IMR-90 (cell line): ENCODE measurements at regions not wholly inside any gene's neighbourhood (a gene's known extent, or its start where the extent isn't known, plus 50 kb on each side); places are given as distances from the start of the nearest gene placed in this dataset.

Experiments used
- ATAC-seq: fragments of 200-7000 bp; cut with Tn5 transposase; 2 replicates; pipeline ENCODE4 v1.9.1; 2020; ENCODE audit warnings: low read depth, mild to moderate bottlenecking, moderate library complexity
- BruUV-seq: library from RNA; stranded (reverse); fragments of 400-500 nt; replicated peaks from 2 replicates; lab custom pipeline; 2021; lab: Mats Ljungman, UMichigan
- CTCF ChIA-PET: fragments of 300-600 bp; formaldehyde crosslinking; extraction: SDS; loops from one replicate; lab custom pipeline; 2021; ENCODE audit warnings: antibody characterized with exemption; lab: Yijun Ruan, JAX
- POLR2A ChIA-PET: fragments of 300-600 bp; sonication (Branson Sonifier 250); formaldehyde crosslinking; loops from one replicate; lab custom pipeline; 2022; ENCODE audit warnings: antibody characterized with exemption; ENCODE audit not compliant: unreplicated experiment; lab: Charles Lee
- DNase-seq: peaks from one replicate; pipeline ENCODE4 v3.0.0; 2013
- H2AFZ ChIP-seq: replicated peaks from 2 replicates; pipeline ENCODE3; 2013; ENCODE audit warnings: low read length, mild to moderate bottlenecking; ENCODE audit not compliant: poor library complexity
- H2AK5ac ChIP-seq: 2 replicates; pipeline ENCODE4 v1.6.1; 2013; ENCODE audit warnings: low read depth, low read length, inconsistent platforms
- H2AK9ac ChIP-seq: replicated peaks from 2 replicates; pipeline ENCODE3; 2013; ENCODE audit warnings: mild to moderate bottlenecking, low read depth, low read length, moderate library complexity; ENCODE audit not compliant: poor library complexity
- H2BK120ac ChIP-seq: 2 replicates; pipeline ENCODE4 v1.6.1; 2013; ENCODE audit warnings: low read depth, low read length, inconsistent platforms
- H2BK15ac ChIP-seq: 3 replicates; pipeline ENCODE4 v1.6.1; 2013; ENCODE audit warnings: low read depth, low read length, inconsistent platforms
- H2BK20ac ChIP-seq: 2 replicates; pipeline ENCODE4 v1.6.1; 2013; ENCODE audit warnings: low read depth, mild to moderate bottlenecking, inconsistent platforms, low read length, moderate library complexity
- H2BK5ac ChIP-seq: 2 replicates; pipeline ENCODE4 v1.6.1; 2013; ENCODE audit warnings: mild to moderate bottlenecking, low read depth, low read length, inconsistent platforms; ENCODE audit not compliant: poor library complexity, severe bottlenecking
- H3K14ac ChIP-seq: replicated peaks from 2 replicates; pipeline ENCODE4 v1.6.1; 2013; ENCODE audit warnings: low read depth, low read length, inconsistent platforms
- H3K18ac ChIP-seq: 2 replicates; pipeline ENCODE4 v1.6.1; 2013; ENCODE audit warnings: low read depth, low read length, control low read depth
- H3K23ac ChIP-seq: 2 replicates; pipeline ENCODE4 v1.6.1; 2013; ENCODE audit warnings: low read depth, low read length, inconsistent platforms
- H3K27ac ChIP-seq: 2 replicates; pipeline ENCODE4 v1.5.1; 2013; ENCODE audit warnings: mild to moderate bottlenecking, control low read depth, low read length; ENCODE audit not compliant: insufficient read depth
- H3K27me3 ChIP-seq: 2 replicates; pipeline ENCODE4 v1.6.1; 2013; ENCODE audit warnings: low read length; ENCODE audit not compliant: control insufficient read depth, insufficient read depth
- H3K36me3 ChIP-seq: 2 replicates; pipeline ENCODE4 v1.6.1; 2013; ENCODE audit warnings: low read length, mixed read lengths; ENCODE audit not compliant: control insufficient read depth, insufficient read depth
- H3K4ac ChIP-seq: 2 replicates; pipeline ENCODE4 v1.6.1; 2013; ENCODE audit warnings: low read depth, low read length, inconsistent platforms
- H3K4me1 ChIP-seq: 2 replicates; pipeline ENCODE4 v1.6.1; 2013; ENCODE audit warnings: low read length, mixed read lengths; ENCODE audit not compliant: control insufficient read depth, insufficient read depth
- H3K4me2 ChIP-seq: 2 replicates; pipeline ENCODE4 v1.6.1; 2013; ENCODE audit warnings: low read depth, mild to moderate bottlenecking, control low read depth, low read length, moderate library complexity
- H3K4me3 ChIP-seq: 2 replicates; pipeline ENCODE4 v1.5.1; 2013; ENCODE audit warnings: low read depth, mild to moderate bottlenecking, control low read depth, low read length, moderate library complexity; ENCODE audit not compliant: insufficient read depth
- H3K56ac ChIP-seq: 2 replicates; pipeline ENCODE4 v1.6.1; 2013; ENCODE audit warnings: low read length, inconsistent platforms; ENCODE audit not compliant: insufficient read depth; ENCODE audit errors: extremely low read depth
- H3K79me1 ChIP-seq, 2 experiments: 2 replicates each; pipeline ENCODE4 v1.6.1; 2013; ENCODE audit warnings: low read length in 2 of 2, inconsistent platforms in 1 of 2, low read depth in 1 of 2
- H3K9ac ChIP-seq: 2 replicates; pipeline ENCODE4 v1.6.1; 2013; ENCODE audit warnings: low read depth, low read length, control low read depth
- H3K9me1 ChIP-seq: 2 replicates; pipeline ENCODE4 v1.6.1; 2013; ENCODE audit warnings: low read length, inconsistent platforms; ENCODE audit not compliant: insufficient read depth
- H3K9me3 ChIP-seq: 2 replicates; pipeline ENCODE4 v1.6.1; 2013; ENCODE audit warnings: low read length; ENCODE audit not compliant: control insufficient read depth, insufficient read depth
- H4K20me1 ChIP-seq: 2 replicates; pipeline ENCODE4 v1.6.1; 2013; ENCODE audit warnings: low read length, inconsistent platforms; ENCODE audit not compliant: insufficient read depth
- H4K5ac ChIP-seq: 2 replicates; pipeline ENCODE4 v1.6.1; 2013; ENCODE audit warnings: mild to moderate bottlenecking, low read depth, low read length, control low read depth
- H4K8ac ChIP-seq, 2 experiments: 2 replicates each; pipeline ENCODE4 v1.6.1; 2013; ENCODE audit warnings: low read depth in 2 of 2, low read length in 2 of 2, control low read depth in 1 of 2, inconsistent platforms in 1 of 2
- H4K91ac ChIP-seq: 2 replicates; pipeline ENCODE4 v1.6.1; 2013; ENCODE audit warnings: low read depth, low read length, inconsistent platforms; ENCODE audit not compliant: insufficient read depth
- BHLHE40 ChIP-seq: fragments of 150-350 bp; IDR thresholded peaks from 2 replicates; pipeline ENCODE4 v1.6.1; 2016; ENCODE audit warnings: mild to moderate bottlenecking, low read depth, low read length
- CEBPB ChIP-seq: IDR thresholded peaks from 2 replicates; pipeline ENCODE4 v1.6.1; 2012; ENCODE audit warnings: low read depth, low read length, improper control_type of control experiment
- CHD1 ChIP-seq: IDR thresholded peaks from 2 replicates; pipeline ENCODE4 v1.6.1; 2012; ENCODE audit warnings: low read depth, low read length, improper control_type of control experiment
- ELK1 ChIP-seq: fragments of 150-350 bp; IDR thresholded peaks from 2 replicates; pipeline ENCODE4 v1.6.1; 2016; ENCODE audit warnings: low read depth, mild to moderate bottlenecking, low read length, moderate library complexity, borderline replicate concordance
- FOS ChIP-seq: fragments of 150-350 bp; IDR thresholded peaks from 2 replicates; pipeline ENCODE4 v1.6.1; 2016; ENCODE audit warnings: low read depth, low read length
- MAFK ChIP-seq: IDR thresholded peaks from 2 replicates; pipeline ENCODE4 v1.6.1; 2012; ENCODE audit warnings: low read depth, low read length, improper control_type of control experiment
- MAZ ChIP-seq: IDR thresholded peaks from 2 replicates; pipeline ENCODE4 v1.6.1; 2012; ENCODE audit warnings: low read depth, mild to moderate bottlenecking, low read length, improper control_type of control experiment, moderate library complexity, borderline replicate concordance
- MXI1 ChIP-seq: IDR thresholded peaks from 2 replicates; pipeline ENCODE4 v1.6.1; 2012; ENCODE audit warnings: low read depth, mild to moderate bottlenecking, low read length, moderate library complexity, borderline replicate concordance
- NFE2L2 ChIP-seq: fragments of 150-350 bp; IDR thresholded peaks from 2 replicates; pipeline ENCODE4 v1.6.1; 2016; ENCODE audit warnings: low read depth, mild to moderate bottlenecking, low read length
- POLR2A ChIP-seq: IDR thresholded peaks from 2 replicates; pipeline ENCODE4 v1.6.1; 2012; ENCODE audit warnings: mild to moderate bottlenecking, low read depth, low read length
- RAD21 ChIP-seq: IDR thresholded peaks from 2 replicates; pipeline ENCODE4 v1.6.1; 2012; ENCODE audit warnings: low read length, improper control_type of control experiment
- RCOR1 ChIP-seq: IDR thresholded peaks from 2 replicates; pipeline ENCODE4 v1.6.1; 2012; ENCODE audit warnings: mild to moderate bottlenecking, low read length, improper control_type of control experiment; ENCODE audit not compliant: insufficient replicate concordance
- RFX5 ChIP-seq: IDR thresholded peaks from 2 replicates; pipeline ENCODE4 v1.8.0; 2012; ENCODE audit warnings: low read depth, mild to moderate bottlenecking, low read length, moderate library complexity
- SMC3 ChIP-seq: fragments of 150-350 bp; IDR thresholded peaks from 2 replicates; pipeline ENCODE4 v1.6.1; 2016; ENCODE audit warnings: low read depth, mild to moderate bottlenecking, antibody characterized with exemption, low read length, moderate library complexity
- dilution Hi-C: fragments of 300-500 bp; cut with HindIII; formaldehyde crosslinking; loops from one replicate; pipeline ENCODE4 v1.14.3; 2018; ENCODE audit warnings: low sequenced_read_pairs; ENCODE audit not compliant: unreplicated experiment
- in situ Hi-C: fragments of 300-500 bp; cut with MboI; formaldehyde crosslinking; loops from 3 replicates; pipeline ENCODE4 v1.14.3; 2019; ENCODE audit warnings: low sequenced_read_pairs, inconsistent platforms, mixed read lengths
- intact Hi-C: fragments of 100-400 bp; cut with micrococcal nuclease; formaldehyde crosslinking; loops from 2 replicates; pipeline ENCODE4 v1.10.0; 2022
- TF ChIP-seq, protein P1 (sequence below): fragments of 150-350 bp; IDR thresholded peaks from 2 replicates; pipeline ENCODE4 v1.6.1; 2017; ENCODE audit warnings: mild to moderate bottlenecking, antibody characterized with exemption, low read length, low read depth
- TF ChIP-seq, protein P2 (sequence below): conservative IDR thresholded peaks from 2 replicates; pipeline ENCODE4 v1.5.1; 2012; ENCODE audit warnings: mild to moderate bottlenecking, low read depth, low read length, improper control_type of control experiment

DNA sequence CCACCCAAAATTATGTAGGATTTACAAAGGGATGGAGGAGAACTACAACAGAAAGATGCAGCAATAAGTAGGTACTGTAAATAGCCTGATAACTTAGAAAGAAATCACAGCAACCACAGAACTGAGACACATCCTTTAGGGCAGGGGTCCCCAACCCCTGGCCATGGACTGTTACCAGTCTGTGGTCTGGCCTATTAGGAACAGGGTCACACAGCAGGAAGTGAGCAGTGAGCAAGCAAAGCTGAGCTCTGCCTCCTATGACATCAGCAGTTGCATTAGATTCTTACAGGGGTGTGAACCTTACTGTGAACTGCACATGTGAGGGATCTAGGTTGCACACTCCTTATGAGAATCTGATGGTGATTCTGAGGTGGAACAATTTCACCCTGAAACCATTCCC, 997.6 kb downstream of the DIAPH3 start:
- CTCF ChIA-PET = no interaction called here
- dilution Hi-C loops = no loop called here
- no peak overlapping the region for H2AFZ ChIP-seq
- no peak overlapping the region for H2BK20ac ChIP-seq
- no peak for DNase-seq
- no peak overlapping the region for H3K14ac ChIP-seq
- TF ChIP-seq, protein P1, sequence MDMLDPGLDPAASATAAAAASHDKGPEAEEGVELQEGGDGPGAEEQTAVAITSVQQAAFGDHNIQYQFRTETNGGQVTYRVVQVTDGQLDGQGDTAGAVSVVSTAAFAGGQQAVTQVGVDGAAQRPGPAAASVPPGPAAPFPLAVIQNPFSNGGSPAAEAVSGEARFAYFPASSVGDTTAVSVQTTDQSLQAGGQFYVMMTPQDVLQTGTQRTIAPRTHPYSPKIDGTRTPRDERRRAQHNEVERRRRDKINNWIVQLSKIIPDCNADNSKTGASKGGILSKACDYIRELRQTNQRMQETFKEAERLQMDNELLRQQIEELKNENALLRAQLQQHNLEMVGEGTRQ = no peak
- no peak for TF ChIP-seq MAFK
- no peak for TF ChIP-seq BHLHE40
- TF ChIP-seq ELK1 = no peak
- no peak for TF ChIP-seq POLR2A
- TF ChIP-seq CHD1 = no peak
- no peak for TF ChIP-seq FOS
- TF ChIP-seq CEBPB = no peak
- TF ChIP-seq RAD21 = no peak
- TF ChIP-seq, protein P2, sequence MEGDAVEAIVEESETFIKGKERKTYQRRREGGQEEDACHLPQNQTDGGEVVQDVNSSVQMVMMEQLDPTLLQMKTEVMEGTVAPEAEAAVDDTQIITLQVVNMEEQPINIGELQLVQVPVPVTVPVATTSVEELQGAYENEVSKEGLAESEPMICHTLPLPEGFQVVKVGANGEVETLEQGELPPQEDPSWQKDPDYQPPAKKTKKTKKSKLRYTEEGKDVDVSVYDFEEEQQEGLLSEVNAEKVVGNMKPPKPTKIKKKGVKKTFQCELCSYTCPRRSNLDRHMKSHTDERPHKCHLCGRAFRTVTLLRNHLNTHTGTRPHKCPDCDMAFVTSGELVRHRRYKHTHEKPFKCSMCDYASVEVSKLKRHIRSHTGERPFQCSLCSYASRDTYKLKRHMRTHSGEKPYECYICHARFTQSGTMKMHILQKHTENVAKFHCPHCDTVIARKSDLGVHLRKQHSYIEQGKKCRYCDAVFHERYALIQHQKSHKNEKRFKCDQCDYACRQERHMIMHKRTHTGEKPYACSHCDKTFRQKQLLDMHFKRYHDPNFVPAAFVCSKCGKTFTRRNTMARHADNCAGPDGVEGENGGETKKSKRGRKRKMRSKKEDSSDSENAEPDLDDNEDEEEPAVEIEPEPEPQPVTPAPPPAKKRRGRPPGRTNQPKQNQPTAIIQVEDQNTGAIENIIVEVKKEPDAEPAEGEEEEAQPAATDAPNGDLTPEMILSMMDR = no peak
- no peak for TF ChIP-seq RFX5
- TF ChIP-seq SMC3 = no peak
- no peak for TF ChIP-seq MAZ
- TF ChIP-seq NFE2L2 = no peak
- no peak for TF ChIP-seq RCOR1
- no peak for TF ChIP-seq MXI1
- H2BK15ac ChIP-seq = no peak overlapping the region
- no peak overlapping the region for H2BK120ac ChIP-seq
- H3K9ac ChIP-seq = no peak overlapping the region
- H3K18ac ChIP-seq = no peak overlapping the region
- H3K9me1 ChIP-seq = no peaks in the 10 kb centered on the region
- no peak overlapping the region for H2BK5ac ChIP-seq
- no peak for ATAC-seq
- H2AK9ac ChIP-seq = no peak overlapping the region
- H4K8ac ChIP-seq = no peak overlapping the region
- no peaks in the 10 kb centered on the region for H3K36me3 ChIP-seq
- H3K4me1 ChIP-seq = no peaks in the 10 kb centered on the region
- no peak overlapping the region for H3K4ac ChIP-seq
- intact Hi-C loops = no loop called here
- no peak overlapping the region for H3K4me3 ChIP-seq
- no peaks in the 10 kb centered on the region for H3K79me1 ChIP-seq
- no peak overlapping the region for H4K5ac ChIP-seq
- no peaks in the 10 kb centered on the region for H3K9me3 ChIP-seq
- H2AK5ac ChIP-seq = no peak overlapping the region
- no peak overlapping the region for H3K27ac ChIP-seq
- no peaks in the 10 kb centered on the region for H4K20me1 ChIP-seq
- no peak overlapping the region for H4K91ac ChIP-seq
- H3K23ac ChIP-seq = no peak overlapping the region
- in situ Hi-C loops = no loop called here
- POLR2A ChIA-PET = interaction anchor here (0.7 kb wide), 1 partner anchor 40 kb away, joined by 12 read pairs; no protein-coding TSS in a partner anchor
- H3K27me3 ChIP-seq = no peaks in the 10 kb centered on the region
- no peak overlapping the region for H3K4me2 ChIP-seq
- H3K56ac ChIP-seq = no peak overlapping the region
- no TSS peak for BruUV-seq
